ENCODE measurements at regions not wholly inside any gene's neighbourhood (a gene's known extent, or its start where the extent isn't known, plus 50 kb on each side); places are given as distances from the start of the nearest gene placed in this dataset.

DNA sequence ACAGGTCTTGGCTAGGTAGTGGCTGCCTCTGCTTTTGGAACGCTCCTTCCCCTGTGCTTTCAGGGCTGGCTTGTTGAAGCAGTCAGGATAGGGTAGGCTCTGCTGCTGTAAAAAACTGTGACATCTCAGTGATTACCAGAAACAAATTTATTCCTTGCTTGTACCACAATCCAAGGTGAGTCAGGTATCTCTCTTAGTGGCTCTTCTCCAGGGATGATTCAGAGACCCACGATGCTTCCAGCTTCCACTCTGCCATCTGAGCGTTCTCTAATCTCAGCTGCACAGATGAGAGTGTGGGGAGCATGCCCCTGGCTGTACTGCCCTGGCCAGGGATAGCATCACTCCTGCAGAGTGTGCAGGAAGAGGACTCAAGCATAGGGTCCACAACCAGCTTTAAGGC is 174.9 kb downstream of the VAPA start:
- TF ChIP-seq, protein P1, sequence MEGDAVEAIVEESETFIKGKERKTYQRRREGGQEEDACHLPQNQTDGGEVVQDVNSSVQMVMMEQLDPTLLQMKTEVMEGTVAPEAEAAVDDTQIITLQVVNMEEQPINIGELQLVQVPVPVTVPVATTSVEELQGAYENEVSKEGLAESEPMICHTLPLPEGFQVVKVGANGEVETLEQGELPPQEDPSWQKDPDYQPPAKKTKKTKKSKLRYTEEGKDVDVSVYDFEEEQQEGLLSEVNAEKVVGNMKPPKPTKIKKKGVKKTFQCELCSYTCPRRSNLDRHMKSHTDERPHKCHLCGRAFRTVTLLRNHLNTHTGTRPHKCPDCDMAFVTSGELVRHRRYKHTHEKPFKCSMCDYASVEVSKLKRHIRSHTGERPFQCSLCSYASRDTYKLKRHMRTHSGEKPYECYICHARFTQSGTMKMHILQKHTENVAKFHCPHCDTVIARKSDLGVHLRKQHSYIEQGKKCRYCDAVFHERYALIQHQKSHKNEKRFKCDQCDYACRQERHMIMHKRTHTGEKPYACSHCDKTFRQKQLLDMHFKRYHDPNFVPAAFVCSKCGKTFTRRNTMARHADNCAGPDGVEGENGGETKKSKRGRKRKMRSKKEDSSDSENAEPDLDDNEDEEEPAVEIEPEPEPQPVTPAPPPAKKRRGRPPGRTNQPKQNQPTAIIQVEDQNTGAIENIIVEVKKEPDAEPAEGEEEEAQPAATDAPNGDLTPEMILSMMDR (IDR thresholded peaks at IDR 0.05), result no peak
- Histone ChIP-seq H3K36me3 (no peaks in the 10 kb centered on the region), H3K4me3 (no peak overlapping the region), H3K27ac (no peak overlapping the region), H3K4me1 (no peaks in the 10 kb centered on the region), H3K27me3 (no peaks in the 10 kb centered on the region), H3K9me3 (no peaks in the 10 kb centered on the region)
- no peak for DNase-seq (ENCODE audit: low spot score)

DNA sequence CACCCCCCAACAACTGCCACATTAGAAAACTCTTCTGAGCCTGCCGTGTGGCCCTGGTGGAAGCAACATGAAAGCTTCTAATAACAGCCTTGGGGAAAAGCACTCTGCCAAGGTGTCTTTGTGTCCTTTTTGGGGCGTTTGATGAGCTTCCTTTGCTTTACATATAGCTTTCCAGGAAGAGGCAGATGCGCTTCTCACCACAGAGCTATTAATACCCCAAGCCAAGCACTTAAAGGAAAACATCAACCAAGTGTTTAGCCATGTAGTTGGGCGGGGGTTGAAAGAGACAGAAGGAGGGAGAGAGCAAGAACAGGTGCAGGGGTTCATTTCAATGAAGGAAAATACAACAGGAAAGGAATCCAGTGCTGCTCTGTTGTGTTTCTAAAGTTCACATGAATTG is 176.1 kb downstream of the VAPA start:
- Histone ChIP-seq H3K9me3 (no peaks in the 10 kb centered on the region), H3K4me3 (no peak overlapping the region), H3K4me1 (no peaks in the 10 kb centered on the region), H3K27ac (no peak overlapping the region), H3K36me3 (no peaks in the 10 kb centered on the region), H3K27me3 (no peaks in the 10 kb centered on the region)
- TF ChIP-seq, protein P1 (IDR thresholded peaks at IDR 0.05), result no peak
- no peak for DNase-seq (ENCODE audit: low spot score)

DNA sequence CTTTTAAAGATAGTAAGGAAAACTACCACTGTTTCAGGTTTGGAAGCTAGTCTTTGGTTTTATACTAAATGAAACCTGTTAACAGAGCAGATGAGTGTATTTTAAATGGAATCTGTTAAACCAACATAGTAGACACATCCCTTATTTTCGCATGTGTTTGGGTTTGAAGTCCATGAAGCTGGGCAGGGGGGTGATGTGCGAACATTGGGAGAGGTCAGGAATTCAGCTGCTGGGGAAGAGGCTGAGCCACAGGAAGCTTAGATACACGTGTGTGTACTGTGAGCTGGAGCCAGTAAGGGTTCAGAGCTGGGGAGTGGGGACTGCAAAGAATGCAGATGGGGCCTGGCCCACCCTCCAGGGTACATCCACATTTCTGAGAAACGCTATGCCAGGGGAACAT is 176.9 kb downstream of the VAPA start:
- H3K27me3 ChIP-seq, result no peaks in the 10 kb centered on the region
- TF ChIP-seq, protein P1 (IDR thresholded peaks at IDR 0.05), result no peak
- no peak overlapping the region for H3K27ac ChIP-seq
- no peaks in the 10 kb centered on the region for H3K4me1 ChIP-seq
- no peaks in the 10 kb centered on the region for H3K9me3 ChIP-seq
- no peak for DNase-seq (ENCODE audit: low spot score)
- H3K4me3 ChIP-seq, result no peak overlapping the region
- no peaks in the 10 kb centered on the region for H3K36me3 ChIP-seq

DNA sequence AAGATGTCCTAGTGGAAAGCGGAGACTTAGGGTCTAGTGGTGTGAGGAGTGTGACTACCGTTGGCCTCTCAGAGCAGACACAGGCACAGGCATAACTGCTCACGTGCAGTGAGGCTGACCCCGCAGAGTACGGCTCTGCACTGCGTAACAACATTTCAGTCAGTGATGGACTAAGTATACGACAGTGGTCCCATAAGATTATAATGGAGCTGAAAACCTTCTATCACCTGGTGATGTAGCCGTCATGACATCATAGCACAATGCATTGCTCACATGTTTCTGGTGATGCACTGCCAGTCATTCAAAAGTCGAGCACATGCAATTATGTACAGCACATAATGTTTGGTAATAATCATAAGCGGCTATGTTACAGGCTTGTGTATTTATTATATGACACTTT is 179.6 kb downstream of the VAPA start:
- Histone ChIP-seq H3K9me3 (no peaks in the 10 kb centered on the region), H3K36me3 (no peaks in the 10 kb centered on the region), H3K4me1 (no peaks in the 10 kb centered on the region), H3K27ac (no peak overlapping the region), H3K27me3 (no peaks in the 10 kb centered on the region), H3K4me3 (no peak overlapping the region)
- TF ChIP-seq, protein P1 (IDR thresholded peaks at IDR 0.05), result no peak
- no peak for DNase-seq (ENCODE audit: low spot score)

DNA sequence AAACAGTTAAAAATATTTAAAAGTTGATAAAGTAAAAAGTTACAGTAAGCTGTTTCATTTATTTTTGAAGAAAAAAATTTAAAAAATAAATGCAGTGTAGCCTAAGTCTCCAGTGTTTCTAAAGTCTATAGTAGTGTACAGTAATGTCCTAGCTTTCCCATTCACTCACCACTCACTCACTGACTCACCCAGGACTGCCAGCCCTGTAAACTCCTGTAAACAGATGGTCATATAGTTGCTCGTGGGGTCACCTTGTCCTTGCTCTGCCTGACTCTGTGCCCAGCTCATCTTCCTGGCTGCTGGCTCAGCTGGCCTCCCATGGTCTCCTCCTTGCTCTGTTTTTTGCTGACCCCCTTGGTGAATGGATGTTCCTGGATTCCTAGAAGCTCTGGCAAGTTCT is 180.3 kb downstream of the VAPA start:
- no peak overlapping the region for H3K27ac ChIP-seq
- TF ChIP-seq, protein P1 (IDR thresholded peaks at IDR 0.05), result no peak
- no peaks in the 10 kb centered on the region for H3K36me3 ChIP-seq
- no peak overlapping the region for H3K4me3 ChIP-seq
- H3K27me3 ChIP-seq, result no peaks in the 10 kb centered on the region
- no peak for DNase-seq (ENCODE audit: low spot score)
- H3K9me3 ChIP-seq, result no peaks in the 10 kb centered on the region
- H3K4me1 ChIP-seq, result no peaks in the 10 kb centered on the region

DNA sequence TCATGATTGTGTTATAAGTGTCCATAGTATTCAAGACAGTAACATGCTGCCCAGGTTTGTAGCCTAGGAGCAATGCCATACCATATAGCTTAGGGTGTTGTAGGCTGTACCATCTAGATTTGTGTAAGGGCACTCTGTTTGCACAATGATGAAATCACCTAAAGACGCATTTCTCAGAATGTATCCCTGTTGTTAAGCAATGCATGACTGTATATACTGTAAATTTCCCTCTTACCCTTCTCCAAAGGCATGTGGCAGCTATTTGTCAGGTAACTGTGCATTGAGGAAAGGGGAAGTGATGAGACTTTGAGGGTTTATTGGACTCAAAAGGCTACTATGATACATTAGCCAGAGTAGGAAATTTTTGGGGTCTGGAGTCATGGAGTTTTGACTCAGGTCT is 180.8 kb downstream of the VAPA start:
- TF ChIP-seq, protein P1 (IDR thresholded peaks at IDR 0.05), result no peak
- Histone ChIP-seq H3K9me3 (no peaks in the 10 kb centered on the region), H3K4me1 (no peaks in the 10 kb centered on the region), H3K36me3 (no peaks in the 10 kb centered on the region), H3K4me3 (no peak overlapping the region), H3K27ac (no peak overlapping the region), H3K27me3 (no peaks in the 10 kb centered on the region)
- DNase-seq (ENCODE audit: low spot score), result no peak
